SU-DHL-6 (cell line): ENCODE measurements at regions not wholly inside any gene's neighbourhood (a gene's known extent, or its start where the extent isn't known, plus 50 kb on each side); places are given as distances from the start of the nearest gene placed in this dataset.

Experiments used
- EZH2phosphoT487 ChIP-seq: fragments of 200-600 bp; sonication (generic), shearing (Covaris generic); conservative IDR thresholded peaks from 2 replicates; pipeline ENCODE4 v1.6.1; 2018; ENCODE audit warnings: mild to moderate bottlenecking, antibody characterized with exemption, low read length, moderate library complexity, mixed read lengths
- TF ChIP-seq, protein P1 (sequence below): fragments of 200-600 bp; sonication (generic); IDR thresholded peaks from one replicate; pipeline ENCODE4 v1.5.1; 2017; ENCODE audit warnings: antibody characterized with exemption, mild to moderate bottlenecking, low read length, moderate library complexity; ENCODE audit not compliant: insufficient read depth, poor library complexity, severe bottlenecking

DNA sequence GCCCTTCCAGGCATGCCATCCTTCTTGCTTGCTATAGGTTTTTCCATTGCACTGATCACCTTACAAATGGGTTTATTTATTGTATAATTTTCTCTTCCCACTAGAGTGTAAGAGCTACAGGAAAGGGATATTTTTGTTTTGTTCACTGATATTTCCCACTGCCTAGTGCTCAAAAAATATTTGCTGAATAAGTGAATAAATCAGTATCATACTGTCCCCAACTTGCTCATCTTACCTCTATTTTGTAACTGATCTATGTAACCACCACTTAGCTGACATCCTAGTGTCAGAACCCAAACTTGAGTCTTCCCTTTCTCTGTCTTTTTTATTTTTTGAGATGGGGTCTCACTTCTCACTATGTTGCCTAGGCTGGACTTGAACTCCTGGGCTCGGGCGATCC, 87.6 kb upstream of the TBC1D3K start:
- TF ChIP-seq, protein P1, sequence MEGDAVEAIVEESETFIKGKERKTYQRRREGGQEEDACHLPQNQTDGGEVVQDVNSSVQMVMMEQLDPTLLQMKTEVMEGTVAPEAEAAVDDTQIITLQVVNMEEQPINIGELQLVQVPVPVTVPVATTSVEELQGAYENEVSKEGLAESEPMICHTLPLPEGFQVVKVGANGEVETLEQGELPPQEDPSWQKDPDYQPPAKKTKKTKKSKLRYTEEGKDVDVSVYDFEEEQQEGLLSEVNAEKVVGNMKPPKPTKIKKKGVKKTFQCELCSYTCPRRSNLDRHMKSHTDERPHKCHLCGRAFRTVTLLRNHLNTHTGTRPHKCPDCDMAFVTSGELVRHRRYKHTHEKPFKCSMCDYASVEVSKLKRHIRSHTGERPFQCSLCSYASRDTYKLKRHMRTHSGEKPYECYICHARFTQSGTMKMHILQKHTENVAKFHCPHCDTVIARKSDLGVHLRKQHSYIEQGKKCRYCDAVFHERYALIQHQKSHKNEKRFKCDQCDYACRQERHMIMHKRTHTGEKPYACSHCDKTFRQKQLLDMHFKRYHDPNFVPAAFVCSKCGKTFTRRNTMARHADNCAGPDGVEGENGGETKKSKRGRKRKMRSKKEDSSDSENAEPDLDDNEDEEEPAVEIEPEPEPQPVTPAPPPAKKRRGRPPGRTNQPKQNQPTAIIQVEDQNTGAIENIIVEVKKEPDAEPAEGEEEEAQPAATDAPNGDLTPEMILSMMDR = no peak
- no peak for TF ChIP-seq EZH2phosphoT487
